GM19240 (cell line): ENCODE measurements at regions not wholly inside any gene's neighbourhood (a gene's known extent, or its start where the extent isn't known, plus 50 kb on each side); places are given as distances from the start of the nearest gene placed in this dataset.

Experiments used
- DNase-seq: peaks from one replicate; pipeline ENCODE4 v3.0.0; 2011; ENCODE audit warnings: low spot score; ENCODE audit not compliant: insufficient read length

- DNase-seq = no peak
These were observed 72.8 kb downstream of the PITPNM2 start for GRCh38 chr12:123078120-123078465.

GRCh38 chr12:123077298-123078119 lies 73.4 kb downstream of the PITPNM2 start:
- DNase-seq = no peak

GRCh38 chr12:123076604-123077297 lies 74.1 kb downstream of the PITPNM2 start:
- DNase-seq = no peak

- DNase-seq = no peak
These were observed 75.2 kb downstream of the PITPNM2 start for GRCh38 chr12:123075646-123076171.

- no peak for DNase-seq
These were observed 75.7 kb downstream of the PITPNM2 start for GRCh38 chr12:123075087-123075645.

GRCh38 chr12:123073962-123074801 lies 76.7 kb downstream of the PITPNM2 start:
- no peak for DNase-seq

- DNase-seq = no peak
These were observed 77.6 kb downstream of the PITPNM2 start for GRCh38 chr12:123073292-123073691.

GRCh38 chr12:123071857-123072256 lies 79.0 kb downstream of the PITPNM2 start:
- no peak for DNase-seq

- DNase-seq = no peak
These were observed 79.6 kb downstream of the PITPNM2 start for GRCh38 chr12:123071099-123071800.

GRCh38 chr12:123070267-123071081 lies 80.4 kb downstream of the PITPNM2 start:
- no peak for DNase-seq

GRCh38 chr12:123069436-123070266 lies 81.2 kb downstream of the PITPNM2 start:
- no peak for DNase-seq

- DNase-seq = no peak
These were observed 83.2 kb downstream of the PITPNM2 start for GRCh38 chr12:123067654-123068053.

GRCh38 chr12:123066384-123066710 lies 84.5 kb downstream of the PITPNM2 start:
- DNase-seq = no peak

GRCh38 chr12:123065676-123066383 lies 85.1 kb downstream of the PITPNM2 start:
- no peak for DNase-seq

GRCh38 chr12:123064885-123065619 lies 84.6 kb downstream of the ARL6IP4 start:
- DNase-seq = no peak

- DNase-seq = no peak
These were observed 83.9 kb downstream of the ARL6IP4 start for GRCh38 chr12:123064366-123064765.

- DNase-seq = no peak
These were observed 83.1 kb downstream of the ARL6IP4 start for GRCh38 chr12:123063535-123063934.
